Left colon (tissue), 2 donors: ENCODE measurements at regions not wholly inside any gene's neighbourhood (a gene's known extent, or its start where the extent isn't known, plus 50 kb on each side); places are given as distances from the start of the nearest gene placed in this dataset.
"Not testable (repeated sequence)": the region's sequence is repeated elsewhere in the genome, so short reads cannot be mapped to it uniquely, and the experiment has no call there.

Experiments used
- ATAC-seq: fragments of 200-7000 bp; cut with Tn5 transposase; one replicate; pipeline ENCODE4 v1.9.1; 2020; ENCODE audit warnings: mild to moderate bottlenecking, moderate library complexity
- DNase-seq, 2 donors: peaks; one replicate each; pipeline ENCODE4 v3.0.0-alpha.2; 2020
- intact Hi-C, 2 donors: fragments of 100-400 bp; cut with DNase I in 1 of 2; cut with micrococcal nuclease in 1 of 2; formaldehyde crosslinking; loops; one replicate each; pipeline versions ENCODE4 v1.11.2 to v1.14.0; 2022; cut with DNase I, micrococcal nuclease
- donor health status: DM: no; HTN: no; CAD: no.
- donor health status: DM: yes; HTN: yes; CAD: no.

GRCh38 chr6:160804639-160805038, 102.6 kb downstream of the PLG start:
- intact Hi-C loops: no loop called here
- ATAC-seq (no peak), DNase-seq (no peak)

- intact Hi-C loops: no loop called here
- ATAC-seq (no peak), DNase-seq (no peak)
These were observed 106.2 kb downstream of the PLG start for GRCh38 chr6:160808263-160808662.

- intact Hi-C loops: no loop called here
- ATAC-seq (no peak), DNase-seq (no peak)
These were observed 108.2 kb downstream of the PLG start for GRCh38 chr6:160810238-160810637.

GRCh38 chr6:160812097-160812496, 110.1 kb downstream of the PLG start:
- no peak for ATAC-seq

GRCh38 chr6:160818934-160819333, 116.9 kb downstream of the PLG start:
- intact Hi-C loops: no loop called here

More at GRCh38 chr6:160812097-160812496, 110.1 kb downstream of the PLG start:
- intact Hi-C loops: no loop called here
- DNase-seq: no peak

GRCh38 chr6:160820661-160821060, 118.6 kb downstream of the PLG start:
- intact Hi-C loops, DNase-seq, ATAC-seq: not testable (repeated sequence)

More at GRCh38 chr6:160818934-160819333, 116.9 kb downstream of the PLG start:
- DNase-seq (no peak), ATAC-seq (no peak)

GRCh38 chr6:160831739-160832138, 129.7 kb downstream of the PLG start:
- ATAC-seq (no peak), DNase-seq (no peak)
- intact Hi-C loops: no loop called here

- intact Hi-C loops: no loop called here
- no peak for ATAC-seq
- DNase-seq: no peak
These were observed 130.4 kb downstream of the PLG start for GRCh38 chr6:160832422-160832821.

- intact Hi-C loops: no loop called here
- DNase-seq: no peak
- no peak for ATAC-seq
These were observed 135.1 kb downstream of the PLG start for GRCh38 chr6:160837146-160837545.

- DNase-seq (no peak), ATAC-seq (no peak)
- intact Hi-C loops: no loop called here
These were observed 140.5 kb upstream of the MAP3K4 start for GRCh38 chr6:160851031-160851430.

GRCh38 chr6:160853946-160854345, 137.6 kb upstream of the MAP3K4 start:
- ATAC-seq: no peak
- intact Hi-C loops: no loop called here
- DNase-seq: no peak

- no peak for ATAC-seq
- intact Hi-C loops: no loop called here
- no peak for DNase-seq
These were observed 132.7 kb upstream of the MAP3K4 start for GRCh38 chr6:160858886-160859285.

GRCh38 chr6:160859822-160860221, 131.7 kb upstream of the MAP3K4 start:
- intact Hi-C loops: no loop called here
- ATAC-seq (no peak), DNase-seq (no peak)

GRCh38 chr6:160861824-160862223, 129.7 kb upstream of the MAP3K4 start:
- no peak for ATAC-seq
- no peak for DNase-seq
- intact Hi-C loops: no loop called here

GRCh38 chr6:160863782-160864181, 127.8 kb upstream of the MAP3K4 start:
- intact Hi-C loops: no loop called here
- DNase-seq: no peak
- no peak for ATAC-seq

GRCh38 chr6:160871320-160871719, 120.2 kb upstream of the MAP3K4 start:
- intact Hi-C loops: no loop called here
- ATAC-seq (no peak), DNase-seq (no peak)

- ATAC-seq (no peak), DNase-seq (no peak)
- intact Hi-C loops: no loop called here
These were observed 110.3 kb upstream of the MAP3K4 start for GRCh38 chr6:160881148-160881808.

- ATAC-seq: no peak
- no peak for DNase-seq
- intact Hi-C loops: no loop called here
These were observed 109.6 kb upstream of the MAP3K4 start for GRCh38 chr6:160882006-160882405.

GRCh38 chr6:160882791-160883279, 108.7 kb upstream of the MAP3K4 start:
- intact Hi-C loops: no loop called here
- ATAC-seq (no peak), DNase-seq (no peak)

GRCh38 chr6:160883560-160883959, 108.0 kb upstream of the MAP3K4 start:
- ATAC-seq: no peak
- no peak for DNase-seq
- intact Hi-C loops: no loop called here

GRCh38 chr6:160883999-160884398, 107.6 kb upstream of the MAP3K4 start:
- intact Hi-C loops: no loop called here
- DNase-seq (no peak), ATAC-seq (no peak)
